Mesodermal cell (in vitro differentiated cells): ENCODE measurements at regions not wholly inside any gene's neighbourhood (a gene's known extent, or its start where the extent isn't known, plus 50 kb on each side); places are given as distances from the start of the nearest gene placed in this dataset.
"Not testable (repeated sequence)": the region's sequence is repeated elsewhere in the genome, so short reads cannot be mapped to it uniquely, and the experiment has no call there.

Source experiments
- H3K27ac ChIP-seq: 2 replicates; pipeline ENCODE4 v1.7.0; 2013; ENCODE audit warnings: mild to moderate bottlenecking, low read depth, low read length, moderate library complexity; ENCODE audit not compliant: severe bottlenecking
- H3K36me3 ChIP-seq: 2 replicates; pipeline ENCODE4 v1.7.1; 2013; ENCODE audit warnings: mild to moderate bottlenecking, low read length, moderate library complexity; ENCODE audit not compliant: control insufficient read depth, insufficient read depth
- H3K4me1 ChIP-seq: one replicate; pipeline ENCODE4 v1.7.1; 2013; ENCODE audit warnings: mild to moderate bottlenecking, low read length; ENCODE audit not compliant: insufficient read depth, control insufficient read depth, poor library complexity, severe bottlenecking
- H3K4me3 ChIP-seq: 2 replicates; pipeline ENCODE4 v1.7.0; 2013; ENCODE audit warnings: low read length, control low read depth, mild to moderate bottlenecking; ENCODE audit not compliant: insufficient read depth, poor library complexity, severe bottlenecking; ENCODE audit errors: extremely low read depth
- H3K9me3 ChIP-seq: 2 replicates; pipeline ENCODE4 v1.7.1; 2013; ENCODE audit warnings: mild to moderate bottlenecking, low read length, moderate library complexity; ENCODE audit not compliant: control insufficient read depth
- WGBS, 2 experiments: methylation state at CpG; one replicate each; pipeline ENCODE4 v1.1.5; 2013; ENCODE audit warnings: missing lambda C conversion rate in 2 of 2; ENCODE audit not compliant: insufficient coverage in 2 of 2; 5-methylcytosine and 5-hydroxymethylcytosine counted together

DNA sequence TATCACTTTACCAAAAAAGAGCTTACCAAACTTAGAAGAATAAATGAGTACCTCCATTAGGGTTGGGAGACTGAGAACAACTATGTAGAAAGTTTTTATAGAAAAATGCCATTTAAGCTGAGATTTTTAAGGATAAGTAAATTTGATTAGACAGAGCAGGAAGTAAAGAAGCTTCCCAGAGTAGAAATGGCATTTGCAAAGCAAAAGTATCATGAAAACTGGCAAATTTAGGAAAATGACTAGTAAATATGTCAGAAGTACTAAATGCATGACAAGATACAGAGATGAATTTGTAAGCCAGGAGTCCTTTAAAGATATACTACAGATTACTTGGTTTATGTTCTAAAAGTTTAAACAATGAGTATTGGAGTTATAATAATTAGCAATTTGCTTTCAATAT lies 2581.8 kb downstream of the PCDH9 start:
- Histone ChIP-seq H3K36me3 (no peaks in the 10 kb centered on the region), H3K27ac (no peak overlapping the region), H3K4me3 (no peak overlapping the region), H3K9me3 (no peaks in the 10 kb centered on the region), H3K4me1 (no peaks in the 10 kb centered on the region)

DNA sequence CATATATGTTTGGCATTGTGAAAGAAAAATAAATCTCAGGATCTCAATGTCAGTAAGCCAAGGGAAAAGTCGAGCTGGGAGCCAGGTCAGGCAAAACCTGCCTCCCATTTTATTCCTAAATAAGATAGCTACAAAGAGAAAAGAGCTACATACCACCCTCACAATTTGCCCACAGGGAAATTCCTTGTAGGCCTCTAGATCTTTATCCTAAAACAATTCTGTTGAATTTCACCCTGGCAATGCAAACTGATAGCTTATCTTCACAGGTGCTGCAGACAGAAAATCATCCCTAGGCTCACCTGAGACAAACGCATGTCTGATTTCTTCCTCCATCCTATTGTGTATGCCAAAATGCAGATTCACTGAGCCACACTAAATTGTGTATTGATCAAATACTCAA lies 2587.1 kb downstream of the PCDH9 start:
- no peaks in the 10 kb centered on the region for H3K4me1 ChIP-seq
- WGBS, 2 experiments: 68% methylated on average over 2 of the region's 2 CpGs; no CpG with 5 or more reads in 1 of the 2 experiments
- H3K36me3 ChIP-seq: no peaks in the 10 kb centered on the region
- H3K27ac ChIP-seq: no peak overlapping the region
- H3K9me3 ChIP-seq: no peaks in the 10 kb centered on the region
- no peak overlapping the region for H3K4me3 ChIP-seq

DNA sequence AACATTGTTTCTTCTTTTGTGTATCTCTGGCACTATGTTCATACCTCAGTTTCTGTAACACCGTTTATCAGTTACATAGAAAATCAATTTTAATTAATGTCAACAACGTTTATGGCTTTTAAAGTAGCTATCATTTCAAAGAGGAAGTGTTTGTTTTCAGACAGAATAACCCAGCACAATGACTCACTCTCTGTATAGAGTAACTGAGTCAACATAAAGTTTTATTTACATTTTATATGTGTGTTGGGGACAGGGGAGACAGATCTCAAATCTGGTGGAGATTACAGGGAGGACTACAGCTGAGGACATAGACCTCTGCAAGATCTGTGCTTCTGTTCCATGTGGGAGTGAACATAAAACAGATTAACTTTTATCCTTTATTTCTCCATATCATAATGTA lies 2590.1 kb downstream of the PCDH9 start:
- H3K4me1 ChIP-seq: no peaks in the 10 kb centered on the region
- H3K9me3 ChIP-seq: no peaks in the 10 kb centered on the region
- WGBS, 2 experiments: 80% methylated on average over 1 of the region's 2 CpGs; no CpG with 5 or more reads in 1 of the 2 experiments
- H3K27ac ChIP-seq: no peak overlapping the region
- no peaks in the 10 kb centered on the region for H3K36me3 ChIP-seq
- H3K4me3 ChIP-seq: no peak overlapping the region

DNA sequence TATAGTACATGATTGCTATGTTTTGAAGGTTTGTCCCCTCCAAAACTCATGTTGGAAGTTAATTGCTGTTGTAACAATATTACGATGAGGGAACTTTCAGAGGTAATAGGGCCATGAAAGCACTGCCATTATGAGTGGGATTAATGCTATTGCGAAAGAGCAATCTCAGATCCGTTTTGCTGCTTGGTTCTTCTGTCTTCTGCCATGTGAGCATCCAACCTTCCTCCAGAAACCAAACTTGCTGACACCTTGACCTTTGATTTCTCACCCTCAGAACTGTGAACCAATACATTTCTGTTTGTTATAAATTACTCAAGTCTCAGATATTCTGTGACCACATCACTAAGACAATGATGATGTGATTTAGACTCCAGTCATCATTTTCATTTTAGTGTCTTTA lies 2590.9 kb downstream of the PCDH9 start:
- Histone ChIP-seq H3K9me3 (no peaks in the 10 kb centered on the region), H3K4me1 (no peaks in the 10 kb centered on the region), H3K36me3 (no peaks in the 10 kb centered on the region), H3K4me3 (no peak overlapping the region), H3K27ac (no peak overlapping the region)
- WGBS, 2 experiments: 82 to 88% methylated on average over 1 to 3 of the region's 3 CpGs

DNA sequence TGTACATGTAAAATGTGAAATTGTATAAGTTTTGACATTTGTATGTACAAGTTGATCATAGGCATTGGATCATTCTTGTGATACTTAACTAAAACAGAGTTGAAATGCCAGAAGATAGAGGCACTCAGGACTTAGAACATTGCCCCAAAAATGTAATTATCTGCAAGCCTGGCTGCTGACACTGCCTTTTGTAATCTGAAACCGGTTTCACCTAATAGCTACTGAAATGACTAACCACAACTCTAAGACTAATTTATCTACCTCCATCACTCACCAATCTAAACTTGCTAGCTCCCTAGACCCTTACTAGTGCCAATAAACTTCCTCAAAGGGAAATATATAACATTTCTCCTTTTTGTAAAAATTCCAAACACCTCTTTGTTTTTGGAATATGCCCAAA lies 2596.2 kb downstream of the PCDH9 start:
- no peaks in the 10 kb centered on the region for H3K9me3 ChIP-seq
- H3K36me3 ChIP-seq: no peaks in the 10 kb centered on the region
- WGBS, 2 experiments: 57 to 71% methylated on average over 1 of the region's 1 CpG
- H3K27ac ChIP-seq: no peak overlapping the region
- no peak overlapping the region for H3K4me3 ChIP-seq
- H3K4me1 ChIP-seq: no peaks in the 10 kb centered on the region

DNA sequence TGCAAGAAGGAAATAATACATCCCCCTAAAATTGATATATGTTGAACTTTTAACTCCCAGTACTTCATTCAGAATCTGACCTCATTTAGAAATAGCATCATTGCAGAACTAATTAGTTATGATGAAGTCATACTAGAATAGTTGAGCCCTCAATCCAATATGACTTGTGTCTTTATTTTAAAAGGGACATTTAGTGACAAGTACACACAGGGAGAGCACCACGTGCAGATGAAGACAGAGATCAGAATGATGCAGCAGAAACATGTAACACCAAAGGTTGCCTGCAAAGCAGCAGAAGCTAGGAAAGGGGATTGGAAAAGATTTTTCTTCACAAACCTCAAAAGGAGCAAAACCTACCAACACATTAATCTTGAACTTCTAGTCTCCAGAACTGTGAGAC lies 2602.5 kb downstream of the PCDH9 start:
- Histone ChIP-seq H3K9me3 (no peaks in the 10 kb centered on the region), H3K4me1 (no peaks in the 10 kb centered on the region), H3K27ac (no peak overlapping the region), H3K36me3 (no peaks in the 10 kb centered on the region), H3K4me3 (no peak overlapping the region)
- WGBS, 2 experiments: 50% methylated on average over 1 of the region's 1 CpG; no CpG with 5 or more reads in 1 of the 2 experiments

DNA sequence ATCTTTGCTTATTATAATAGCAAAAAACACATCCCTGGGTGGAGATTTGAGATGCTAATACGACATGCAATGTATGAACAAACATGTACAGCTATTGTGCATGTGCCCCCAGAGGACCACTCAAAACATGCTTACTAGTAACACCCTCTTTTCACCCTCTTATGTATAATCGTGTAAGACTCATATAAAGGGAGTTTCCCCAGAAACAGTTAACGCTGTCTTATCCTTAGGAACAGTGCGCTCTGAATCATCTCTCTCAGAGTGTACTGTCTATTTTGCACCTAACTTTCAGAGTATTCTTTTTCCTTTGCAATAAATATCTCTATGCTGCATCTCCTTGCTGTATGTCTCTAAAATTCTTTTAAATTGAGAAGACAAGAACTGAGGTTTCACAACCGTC lies 2604.0 kb downstream of the PCDH9 start:
- H3K9me3 ChIP-seq: no peaks in the 10 kb centered on the region
- no peak overlapping the region for H3K27ac ChIP-seq
- no peaks in the 10 kb centered on the region for H3K4me1 ChIP-seq
- H3K36me3 ChIP-seq: no peaks in the 10 kb centered on the region
- 88 to 91% methylated on average over 2 to 4 of the region's 5 CpGs for WGBS, 2 experiments
- H3K4me3 ChIP-seq: no peak overlapping the region

DNA sequence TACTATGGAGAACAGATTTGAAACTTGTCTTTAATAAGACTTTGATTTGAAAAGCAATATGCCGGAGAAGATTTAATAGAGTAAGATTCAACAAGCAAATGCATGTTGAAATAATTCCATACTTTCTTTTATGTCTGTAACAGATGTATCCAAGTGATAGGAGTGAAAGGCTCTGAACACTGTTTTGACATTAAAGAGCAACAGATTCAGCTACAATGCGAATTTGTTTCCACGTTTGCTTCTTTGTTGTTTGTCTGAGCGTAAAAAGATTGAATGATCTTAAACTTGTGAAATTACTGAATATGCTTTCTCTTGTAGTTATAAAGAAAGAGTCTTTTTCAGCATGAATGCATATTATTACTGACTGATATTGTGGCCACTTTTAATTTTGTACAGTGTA lies 2612.9 kb downstream of the PCDH9 start:
- H3K36me3 ChIP-seq: no peaks in the 10 kb centered on the region
- H3K27ac ChIP-seq: no peak overlapping the region
- H3K4me3 ChIP-seq: no peak overlapping the region
- no peaks in the 10 kb centered on the region for H3K4me1 ChIP-seq
- WGBS, 2 experiments: 93% methylated on average over 3 of the region's 4 CpGs; no CpG with 5 or more reads in 1 of the 2 experiments
- H3K9me3 ChIP-seq: no peaks in the 10 kb centered on the region

DNA sequence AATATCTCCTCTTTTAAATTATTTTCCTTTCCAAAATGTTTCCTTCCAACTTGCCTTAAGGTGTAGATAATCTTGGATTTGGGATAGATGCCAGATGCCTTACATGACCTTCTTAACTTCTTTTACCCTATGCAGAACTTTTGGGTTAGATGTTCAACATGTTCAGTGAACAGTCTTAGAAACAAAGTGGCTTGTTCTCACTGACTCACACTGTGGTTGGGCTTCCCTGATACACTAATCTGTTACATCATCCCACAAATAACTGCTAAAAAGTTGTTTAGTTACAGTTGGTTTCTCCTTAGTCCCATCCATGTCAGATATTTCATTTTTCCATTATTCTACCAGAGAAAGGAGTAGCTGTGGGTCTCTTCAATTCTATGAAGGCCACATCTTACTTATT lies 2638.2 kb downstream of the PCDH9 start:
- H3K4me1 ChIP-seq: no peaks in the 10 kb centered on the region
- H3K36me3 ChIP-seq: no peaks in the 10 kb centered on the region
- no peak overlapping the region for H3K27ac ChIP-seq
- H3K9me3 ChIP-seq: no peaks in the 10 kb centered on the region
- no peak overlapping the region for H3K4me3 ChIP-seq

DNA sequence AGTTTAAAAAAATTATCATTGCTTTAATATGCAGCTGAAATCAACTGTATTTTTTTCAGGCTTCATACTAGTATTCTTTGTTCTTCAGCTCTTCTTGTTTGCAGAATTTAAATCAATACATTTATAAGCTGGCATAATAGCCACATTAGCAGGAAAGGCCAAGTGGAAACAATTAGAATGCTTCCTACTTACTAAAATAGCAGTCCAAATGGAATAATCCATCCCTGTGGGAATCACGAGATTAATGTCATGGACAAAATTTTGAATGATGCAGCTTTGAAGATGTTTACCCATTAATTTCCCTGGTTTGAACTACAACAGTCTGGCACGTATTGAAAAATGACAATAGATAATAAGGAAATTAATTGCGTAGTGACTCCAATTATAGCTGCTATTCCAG lies 2650.8 kb downstream of the PCDH9 start:
- Histone ChIP-seq H3K9me3 (no peaks in the 10 kb centered on the region), H3K36me3 (no peaks in the 10 kb centered on the region), H3K27ac (no peak overlapping the region), H3K4me3 (no peak overlapping the region), H3K4me1 (no peaks in the 10 kb centered on the region)
- 93% methylated on average over 2 of the region's 3 CpGs; no CpG with 5 or more reads in 1 of the 2 experiments for WGBS, 2 experiments

DNA sequence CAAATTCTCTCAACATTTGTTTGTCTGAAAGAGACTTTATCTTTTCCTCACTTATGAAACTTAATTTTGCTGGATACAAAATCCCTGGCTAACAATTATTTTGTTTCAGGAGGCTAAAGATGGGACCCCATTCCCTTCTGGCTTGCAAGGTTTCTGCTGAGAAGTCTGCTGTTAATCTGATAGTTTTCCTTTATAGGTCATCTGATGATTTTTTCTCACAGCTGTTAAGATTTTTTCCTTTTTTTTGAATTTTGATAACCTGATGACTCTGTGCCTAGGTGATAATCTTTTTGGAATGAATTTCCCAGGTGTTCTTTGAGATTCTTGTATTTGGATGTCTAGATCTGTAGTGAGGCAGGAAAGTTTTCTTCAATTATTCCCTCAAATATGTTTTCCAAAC lies 2661.4 kb downstream of the PCDH9 start:
- Histone ChIP-seq H3K4me1 (no peaks in the 10 kb centered on the region), H3K4me3 (no peak overlapping the region), H3K9me3 (no peaks in the 10 kb centered on the region), H3K36me3 (no peaks in the 10 kb centered on the region), H3K27ac (no peak overlapping the region)

DNA sequence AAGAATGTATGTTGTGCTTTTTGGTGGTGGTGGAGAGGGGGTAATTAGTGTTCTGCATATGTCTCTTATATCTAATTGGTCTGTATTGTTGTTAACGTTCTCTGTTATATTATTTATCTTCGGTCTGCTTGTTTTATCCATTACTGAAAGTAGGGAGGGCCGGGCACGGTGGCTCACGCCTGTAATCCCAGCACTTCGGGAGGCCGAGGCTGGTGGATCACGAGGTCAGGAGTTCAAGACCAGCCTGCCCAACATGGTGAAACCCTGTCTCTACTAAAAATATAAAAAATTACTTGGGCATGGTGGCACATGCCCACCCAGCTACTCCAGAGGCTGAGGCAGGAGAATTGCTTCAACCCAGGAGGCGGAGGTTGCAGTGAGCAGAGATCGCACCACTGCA lies 2672.1 kb downstream of the PCDH9 start:
- H3K4me3 ChIP-seq, H3K27ac ChIP-seq, H3K9me3 ChIP-seq, H3K4me1 ChIP-seq, H3K36me3 ChIP-seq: not testable (repeated sequence)
- WGBS, 2 experiments: 96 to 98% methylated on average over 5 to 6 of the region's 10 CpGs
